ENCODE measurements at regions not wholly inside any gene's neighbourhood (a gene's known extent, or its start where the extent isn't known, plus 50 kb on each side); places are given as distances from the start of the nearest gene placed in this dataset.

DNA sequence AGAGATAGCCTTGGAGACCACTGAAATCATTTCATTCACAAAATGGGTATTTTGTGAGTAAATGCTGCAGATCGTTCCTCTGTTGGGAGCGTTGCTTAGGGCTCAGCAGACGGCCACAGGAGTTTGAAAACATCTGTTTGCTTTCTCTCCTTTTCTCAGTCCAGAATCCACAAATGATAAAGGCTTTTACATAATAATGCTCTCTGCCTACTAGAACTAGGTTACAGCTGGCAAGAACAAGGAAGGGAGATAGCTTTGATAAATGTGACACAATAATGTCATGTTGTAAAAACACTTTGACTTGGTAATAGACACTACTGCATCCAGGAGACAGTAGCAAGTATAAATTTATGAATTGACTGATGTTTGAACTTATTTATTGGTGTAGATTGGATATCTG, 1072.4 kb upstream of the CDH6 start:
- TF ChIP-seq, protein P1, sequence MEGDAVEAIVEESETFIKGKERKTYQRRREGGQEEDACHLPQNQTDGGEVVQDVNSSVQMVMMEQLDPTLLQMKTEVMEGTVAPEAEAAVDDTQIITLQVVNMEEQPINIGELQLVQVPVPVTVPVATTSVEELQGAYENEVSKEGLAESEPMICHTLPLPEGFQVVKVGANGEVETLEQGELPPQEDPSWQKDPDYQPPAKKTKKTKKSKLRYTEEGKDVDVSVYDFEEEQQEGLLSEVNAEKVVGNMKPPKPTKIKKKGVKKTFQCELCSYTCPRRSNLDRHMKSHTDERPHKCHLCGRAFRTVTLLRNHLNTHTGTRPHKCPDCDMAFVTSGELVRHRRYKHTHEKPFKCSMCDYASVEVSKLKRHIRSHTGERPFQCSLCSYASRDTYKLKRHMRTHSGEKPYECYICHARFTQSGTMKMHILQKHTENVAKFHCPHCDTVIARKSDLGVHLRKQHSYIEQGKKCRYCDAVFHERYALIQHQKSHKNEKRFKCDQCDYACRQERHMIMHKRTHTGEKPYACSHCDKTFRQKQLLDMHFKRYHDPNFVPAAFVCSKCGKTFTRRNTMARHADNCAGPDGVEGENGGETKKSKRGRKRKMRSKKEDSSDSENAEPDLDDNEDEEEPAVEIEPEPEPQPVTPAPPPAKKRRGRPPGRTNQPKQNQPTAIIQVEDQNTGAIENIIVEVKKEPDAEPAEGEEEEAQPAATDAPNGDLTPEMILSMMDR (IDR thresholded peaks at IDR 0.05), result no peak
- no peak for TF ChIP-seq POLR2AphosphoS5 (IDR thresholded peaks at IDR 0.05)
